Neural progenitor cell (in vitro differentiated cells): ENCODE measurements at regions not wholly inside any gene's neighbourhood (a gene's known extent, or its start where the extent isn't known, plus 50 kb on each side); places are given as distances from the start of the nearest gene placed in this dataset.

Experiments
- CTCF ChIP-seq: fragments of 200-600 bp; sonication (generic); IDR thresholded peaks from 2 replicates; pipeline ENCODE4 v1.5.1; 2017; ENCODE audit warnings: antibody characterized with exemption, mild to moderate bottlenecking
- EZH2 ChIP-seq: fragments of 200-600 bp; sonication (generic); IDR thresholded peaks from 2 replicates; pipeline ENCODE4 v1.6.1; 2017; ENCODE audit warnings: antibody characterized with exemption, mild to moderate bottlenecking, moderate library complexity
- EZH2phosphoT487 ChIP-seq: fragments of 200-600 bp; sonication (generic); IDR thresholded peaks from 2 replicates; pipeline ENCODE4 v1.6.1; 2017; ENCODE audit warnings: antibody characterized with exemption

DNA sequence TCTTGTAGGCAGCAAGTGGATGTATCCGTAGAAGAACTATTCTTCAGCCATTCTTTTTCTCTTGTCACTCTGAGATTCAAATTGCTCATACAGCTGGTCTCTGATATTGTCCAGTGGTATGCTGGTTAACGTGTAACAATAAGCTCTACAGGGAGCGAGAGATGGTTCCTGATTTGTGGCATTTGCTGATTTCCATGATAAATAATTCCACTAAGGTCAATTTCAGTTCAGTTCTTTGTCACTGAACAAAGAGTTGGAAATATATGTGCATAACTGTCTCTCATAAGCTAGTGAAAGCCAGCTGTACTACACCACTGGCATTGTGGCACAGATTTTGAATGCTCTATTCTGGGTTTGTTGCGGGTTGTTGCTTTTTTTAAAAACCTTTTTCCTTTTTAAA is 131.7 kb downstream of the MTHFS start:
- no peak for TF ChIP-seq CTCF
- TF ChIP-seq EZH2, result no peak
- no peak for TF ChIP-seq EZH2phosphoT487
